ENCODE measurements at regions not wholly inside any gene's neighbourhood (a gene's known extent, or its start where the extent isn't known, plus 50 kb on each side); places are given as distances from the start of the nearest gene placed in this dataset.
A peak's percentile ranks its signal among the peaks of the same experiment; 100 is the strongest.

DNA sequence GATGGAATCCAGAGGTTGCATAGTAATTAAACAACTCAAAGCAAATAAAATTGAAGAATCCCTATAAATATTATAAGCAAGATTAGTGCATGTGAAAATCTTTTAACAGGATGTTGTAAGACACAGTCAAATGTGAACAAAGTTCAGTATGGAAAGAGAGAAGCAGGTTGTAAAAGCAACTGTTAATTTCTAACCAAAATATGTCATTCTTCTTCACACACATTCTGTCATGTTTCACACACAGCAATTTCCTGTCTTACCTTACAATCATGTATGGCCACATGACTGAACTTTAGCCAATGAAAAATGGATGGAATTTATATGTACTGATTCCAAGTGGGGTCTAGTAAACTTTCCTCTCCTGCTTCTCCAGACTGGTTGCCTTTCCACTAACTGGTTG lies 527.7 kb upstream of the TMPRSS15 start:
- TF ChIP-seq, protein P1, sequence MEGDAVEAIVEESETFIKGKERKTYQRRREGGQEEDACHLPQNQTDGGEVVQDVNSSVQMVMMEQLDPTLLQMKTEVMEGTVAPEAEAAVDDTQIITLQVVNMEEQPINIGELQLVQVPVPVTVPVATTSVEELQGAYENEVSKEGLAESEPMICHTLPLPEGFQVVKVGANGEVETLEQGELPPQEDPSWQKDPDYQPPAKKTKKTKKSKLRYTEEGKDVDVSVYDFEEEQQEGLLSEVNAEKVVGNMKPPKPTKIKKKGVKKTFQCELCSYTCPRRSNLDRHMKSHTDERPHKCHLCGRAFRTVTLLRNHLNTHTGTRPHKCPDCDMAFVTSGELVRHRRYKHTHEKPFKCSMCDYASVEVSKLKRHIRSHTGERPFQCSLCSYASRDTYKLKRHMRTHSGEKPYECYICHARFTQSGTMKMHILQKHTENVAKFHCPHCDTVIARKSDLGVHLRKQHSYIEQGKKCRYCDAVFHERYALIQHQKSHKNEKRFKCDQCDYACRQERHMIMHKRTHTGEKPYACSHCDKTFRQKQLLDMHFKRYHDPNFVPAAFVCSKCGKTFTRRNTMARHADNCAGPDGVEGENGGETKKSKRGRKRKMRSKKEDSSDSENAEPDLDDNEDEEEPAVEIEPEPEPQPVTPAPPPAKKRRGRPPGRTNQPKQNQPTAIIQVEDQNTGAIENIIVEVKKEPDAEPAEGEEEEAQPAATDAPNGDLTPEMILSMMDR (IDR thresholded peaks at IDR 0.05), result no peak
- H3K9me3 ChIP-seq, result no peaks in the 10 kb centered on the region
- DNase-seq (ENCODE audit: low spot score), result no peak

DNA sequence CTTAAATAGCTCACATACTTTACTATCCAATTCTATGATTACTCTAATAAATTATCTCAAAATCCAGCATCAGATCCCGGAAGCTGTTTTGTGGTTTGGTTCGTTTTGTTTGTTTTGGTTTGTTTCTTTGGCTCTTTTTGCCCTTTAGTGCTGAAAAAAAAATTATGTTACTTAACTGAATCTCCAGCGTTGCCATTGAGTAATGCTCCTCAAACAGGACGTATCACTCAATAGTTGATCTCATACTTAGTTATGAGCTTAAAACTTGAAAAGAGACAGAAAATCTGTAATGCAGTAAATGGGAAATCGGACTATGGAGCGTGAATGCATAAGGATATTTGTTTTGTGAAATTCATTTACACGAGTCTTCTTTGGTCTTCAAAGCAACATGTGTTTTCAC lies 533.8 kb upstream of the TMPRSS15 start:
- Histone ChIP-seq H3K27me3 (no peaks in the 10 kb centered on the region), H3K9me3 (no peaks in the 10 kb centered on the region), H3K4me1 (no peaks in the 10 kb centered on the region), H3K4me3 (no peak overlapping the region), H3K27ac (no peak overlapping the region), H3K36me3 (no peaks in the 10 kb centered on the region)
- no peak for DNase-seq (ENCODE audit: low spot score)
- TF ChIP-seq, protein P1 (IDR thresholded peaks at IDR 0.05), result no peak

More for the DNA sequence above, 527.7 kb upstream of the TMPRSS15 start:
- H3K36me3 ChIP-seq, result no peaks in the 10 kb centered on the region
- no peaks in the 10 kb centered on the region for H3K4me1 ChIP-seq
- no peak overlapping the region for H3K4me3 ChIP-seq
- no peaks in the 10 kb centered on the region for H3K27me3 ChIP-seq
- no peak overlapping the region for H3K27ac ChIP-seq

DNA sequence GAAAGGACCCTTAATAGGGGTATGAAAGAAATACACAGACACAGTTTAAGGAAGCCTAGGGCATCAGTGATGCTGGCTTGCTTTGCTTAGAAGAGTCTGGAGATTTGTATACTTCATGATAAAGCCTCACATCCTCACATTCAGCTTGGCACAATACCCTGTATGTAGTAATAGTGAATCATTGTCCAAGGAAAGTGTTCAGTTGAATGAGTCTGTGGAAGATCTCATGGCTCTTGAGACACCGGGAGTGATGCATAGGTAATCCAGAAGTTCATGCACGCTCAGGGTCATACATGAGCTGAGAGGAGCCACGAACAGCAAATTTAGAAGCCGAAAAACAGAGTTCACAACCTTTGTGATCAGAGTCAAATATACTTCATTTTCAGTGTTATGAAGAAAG lies 537.2 kb upstream of the TMPRSS15 start:
- H3K27me3 ChIP-seq, result no peaks in the 10 kb centered on the region
- H3K4me1 ChIP-seq, result no peaks in the 10 kb centered on the region
- H3K36me3 ChIP-seq, result no peaks in the 10 kb centered on the region
- H3K9me3 ChIP-seq, result no peaks in the 10 kb centered on the region
- no peak for DNase-seq (ENCODE audit: low spot score)
- H3K27ac ChIP-seq, result no peak overlapping the region
- TF ChIP-seq, protein P1 (IDR thresholded peaks at IDR 0.05), result no peak
- H3K4me3 ChIP-seq, result no peak overlapping the region

DNA sequence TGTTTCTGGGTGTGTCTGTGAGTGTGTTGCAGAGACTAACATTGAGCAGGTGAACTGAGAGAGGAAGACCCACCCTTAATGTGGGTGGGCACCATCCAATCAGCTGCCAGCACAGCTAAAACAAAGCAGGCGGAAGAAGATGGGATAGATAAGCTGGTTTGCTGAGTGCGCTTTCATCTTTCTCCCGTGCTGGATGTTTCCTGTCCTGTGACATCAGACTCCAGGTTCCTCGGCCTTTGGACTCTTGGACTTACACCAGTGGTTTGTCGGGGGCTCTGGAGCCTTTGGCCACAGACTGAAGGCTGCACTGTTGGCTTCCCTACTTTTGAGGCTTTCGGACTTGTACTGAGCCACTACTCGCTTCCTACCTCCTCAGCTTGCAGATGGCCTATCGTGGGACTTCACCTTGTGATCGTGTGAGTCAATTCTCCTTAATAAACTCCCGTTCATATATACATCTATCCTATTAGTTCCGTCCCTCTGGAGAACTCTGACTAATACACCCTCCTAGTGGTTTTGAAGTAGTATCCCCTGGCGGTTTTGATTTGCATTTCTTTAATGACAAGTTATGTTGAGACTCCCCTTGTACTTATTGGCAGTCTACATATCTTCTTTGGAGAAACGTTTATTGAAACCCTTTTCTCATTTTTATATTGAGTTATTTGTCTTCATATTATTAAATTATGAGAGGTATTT lies 546.6 kb upstream of the TMPRSS15 start:
- Histone ChIP-seq H3K4me3 (no peak overlapping the region), H3K9me3 (no peaks in the 10 kb centered on the region), H3K36me3 (no peaks in the 10 kb centered on the region), H3K27ac (no peak overlapping the region), H3K4me1 (no peaks in the 10 kb centered on the region), H3K27me3 (no peaks in the 10 kb centered on the region)
- TF ChIP-seq, protein P1 (IDR thresholded peaks at IDR 0.05), result no peak
- no peak for DNase-seq (ENCODE audit: low spot score)

DNA sequence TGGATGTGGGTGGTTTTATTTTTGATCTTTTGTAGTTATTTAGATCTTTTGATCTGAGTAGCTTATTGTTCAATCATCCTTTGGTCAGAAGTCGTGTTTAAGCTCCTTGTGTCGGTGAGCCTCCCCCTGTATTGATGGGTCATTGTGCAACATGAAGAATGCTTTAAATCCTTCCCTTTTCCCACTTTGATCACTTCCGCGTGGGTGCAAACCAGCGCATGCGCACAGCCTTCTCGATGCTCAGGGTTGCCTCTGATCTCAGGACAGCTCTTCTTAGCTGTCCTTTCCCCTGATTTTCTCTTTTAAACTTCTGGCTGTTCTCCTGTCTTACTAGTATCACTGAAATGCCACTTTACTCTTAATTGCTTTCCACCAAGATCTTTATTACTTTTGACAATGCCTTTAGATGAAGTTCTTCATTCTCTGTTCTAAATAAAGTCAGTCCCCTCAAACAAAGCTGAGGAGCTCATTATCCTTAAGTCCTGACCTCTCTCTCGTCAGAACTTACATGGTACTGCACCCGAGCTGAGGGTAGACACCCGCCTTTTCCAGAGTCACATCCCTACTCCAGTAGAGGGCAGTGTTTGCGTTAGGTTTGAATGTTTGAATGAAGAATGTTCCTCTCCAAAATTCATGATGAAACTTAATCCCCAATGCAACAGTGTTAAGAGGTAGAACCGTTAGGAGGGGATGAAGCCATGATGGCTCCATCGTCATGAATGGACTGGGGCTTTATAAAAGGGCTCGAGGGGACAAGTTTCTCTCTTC lies 547.9 kb upstream of the TMPRSS15 start:
- no peak overlapping the region for H3K4me3 ChIP-seq
- DNase-seq (ENCODE audit: low spot score), result no peak
- H3K36me3 ChIP-seq, result no peaks in the 10 kb centered on the region
- no peaks in the 10 kb centered on the region for H3K9me3 ChIP-seq
- no peak overlapping the region for H3K27ac ChIP-seq
- no peaks in the 10 kb centered on the region for H3K4me1 ChIP-seq
- no peaks in the 10 kb centered on the region for H3K27me3 ChIP-seq
- TF ChIP-seq, protein P1 (IDR thresholded peaks at IDR 0.05), result peak in 1 of 2 donors; percentile 55

Measured in right atrium auricular region (tissue), 2 donors.